ENCODE measurements at regions not wholly inside any gene's neighbourhood (a gene's known extent, or its start where the extent isn't known, plus 50 kb on each side); places are given as distances from the start of the nearest gene placed in this dataset.

DNA sequence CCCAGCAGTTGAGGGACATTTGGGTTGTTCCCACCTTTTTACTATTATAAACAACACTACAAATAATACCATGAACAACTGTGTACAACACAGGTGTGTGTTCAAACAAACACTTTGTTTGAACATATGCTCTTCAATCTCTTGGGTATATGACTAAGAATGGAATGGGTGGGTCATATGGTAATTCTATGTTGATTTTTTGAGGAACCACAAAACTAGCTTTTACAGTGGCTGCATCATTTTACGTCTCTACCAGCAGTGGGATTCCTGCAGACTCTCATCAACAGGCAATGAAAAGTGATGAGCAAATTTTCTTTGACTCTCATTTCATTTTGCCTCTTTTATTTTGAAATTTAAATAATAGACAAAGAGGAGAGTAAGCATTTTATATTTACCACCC is 116.9 kb upstream of the KLF14 start:
- WGBS (ENCODE audit: insufficient coverage): no CpG with 5 or more reads among the region's 1 CpG
- H3K4me1 Mint-ChIP-seq: no peaks in the 10 kb centered on the region
- ATAC-seq (ENCODE audit: low read depth) (no peak), DNase-seq (no peak)
- no peaks in the 10 kb centered on the region for H3K27me3 ChIP-seq (replicated peaks in 1 of 4; ENCODE audit: control extremely low read depth in 1 of 4, control insufficient read depth in 3 of 4, insufficient read depth in 4 of 4, low read length in 3 of 4)
- no peaks in the 10 kb centered on the region for H3K79me2 ChIP-seq (ENCODE audit: control insufficient read depth, insufficient read depth, low read length)
- ChIA-PET CTCF (no interaction called here), POLR2A (no interaction called here)
- TF ChIP-seq, protein P1, sequence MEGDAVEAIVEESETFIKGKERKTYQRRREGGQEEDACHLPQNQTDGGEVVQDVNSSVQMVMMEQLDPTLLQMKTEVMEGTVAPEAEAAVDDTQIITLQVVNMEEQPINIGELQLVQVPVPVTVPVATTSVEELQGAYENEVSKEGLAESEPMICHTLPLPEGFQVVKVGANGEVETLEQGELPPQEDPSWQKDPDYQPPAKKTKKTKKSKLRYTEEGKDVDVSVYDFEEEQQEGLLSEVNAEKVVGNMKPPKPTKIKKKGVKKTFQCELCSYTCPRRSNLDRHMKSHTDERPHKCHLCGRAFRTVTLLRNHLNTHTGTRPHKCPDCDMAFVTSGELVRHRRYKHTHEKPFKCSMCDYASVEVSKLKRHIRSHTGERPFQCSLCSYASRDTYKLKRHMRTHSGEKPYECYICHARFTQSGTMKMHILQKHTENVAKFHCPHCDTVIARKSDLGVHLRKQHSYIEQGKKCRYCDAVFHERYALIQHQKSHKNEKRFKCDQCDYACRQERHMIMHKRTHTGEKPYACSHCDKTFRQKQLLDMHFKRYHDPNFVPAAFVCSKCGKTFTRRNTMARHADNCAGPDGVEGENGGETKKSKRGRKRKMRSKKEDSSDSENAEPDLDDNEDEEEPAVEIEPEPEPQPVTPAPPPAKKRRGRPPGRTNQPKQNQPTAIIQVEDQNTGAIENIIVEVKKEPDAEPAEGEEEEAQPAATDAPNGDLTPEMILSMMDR (IDR thresholded peaks at IDR 0.05): no peak
- TF ChIP-seq EZH2 (IDR thresholded peaks at IDR 0.05; ENCODE audit: borderline replicate concordance, insufficient read depth, low read depth, low read length, poor library complexity, severe bottlenecking): no peak
- peaks cover 0 to 4% of the 10 kb centered on the region in 2 experiments for H3K36me3 ChIP-seq (replicated peaks in 1 of 2; ENCODE audit: control extremely low read depth in 1 of 2, control insufficient read depth in 1 of 2, extremely low read depth in 1 of 2, insufficient read depth in 2 of 2, low read length in 1 of 2)
- no peaks in the 10 kb centered on the region for H3K27me3 Mint-ChIP-seq
- H2AFZ ChIP-seq (ENCODE audit: insufficient read depth, low read depth, low read length, poor library complexity, severe bottlenecking): no peak overlapping the region
- peaks cover 0 to 13% (median 6%) of the 10 kb centered on the region in 3 donors for H3K9me3 ChIP-seq (ENCODE audit: control extremely low read depth in 1 of 3, control insufficient read depth in 2 of 3, insufficient read depth in 1 of 3, low read length in 2 of 3)
- H3K27ac Mint-ChIP-seq: no peak overlapping the region
- H3K4me1 ChIP-seq (ENCODE audit: control insufficient read depth in 2 of 2, insufficient read depth in 2 of 2, low read length in 2 of 2): no peaks in the 10 kb centered on the region
- no peak overlapping the region for H3K4me3 ChIP-seq (ENCODE audit: control extremely low read depth in 1 of 5, extremely low read depth in 1 of 5, insufficient read depth in 1 of 5, low read depth in 2 of 5, low read length in 4 of 5)
- H3K9ac ChIP-seq (ENCODE audit: low read length): no peak overlapping the region
- no peak overlapping the region for H3K4me3 Mint-ChIP-seq
- no peak overlapping the region for H3K27ac ChIP-seq (ENCODE audit: low read length in 2 of 2)
- H3K4me2 ChIP-seq (replicated peaks; ENCODE audit: low read depth, low read length, poor library complexity, severe bottlenecking): no peak overlapping the region
- peaks cover 1% of the 10 kb centered on the region for H3K9me3 Mint-ChIP-seq (ENCODE audit: insufficient read depth)
- intact Hi-C loops (cut with micrococcal nuclease): no loop called here
- H4K20me1 ChIP-seq (ENCODE audit: control insufficient read depth, insufficient read depth, low read length, poor library complexity, severe bottlenecking): no peaks in the 10 kb centered on the region

DNA sequence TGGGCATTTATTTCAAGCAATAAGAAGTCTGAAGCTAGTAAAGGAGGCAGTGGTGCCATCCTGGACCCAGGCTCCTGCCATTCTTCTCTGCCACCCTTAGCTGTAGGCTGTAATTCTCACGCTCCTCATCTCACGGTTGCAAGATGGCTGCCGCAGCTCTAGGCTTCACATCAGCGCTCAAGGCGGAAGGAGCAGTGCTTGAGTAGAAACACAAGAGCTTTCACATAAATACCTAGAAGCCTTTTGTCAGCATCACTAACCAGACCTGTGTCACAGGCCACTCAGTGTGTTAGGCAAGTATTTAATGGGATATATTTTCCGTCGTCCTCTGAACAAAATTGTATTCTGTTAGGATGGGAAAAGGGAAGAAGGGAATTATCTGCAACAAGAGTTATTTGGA is 118.9 kb upstream of the KLF14 start:
- H3K9me3 ChIP-seq (ENCODE audit: control extremely low read depth in 1 of 3, control insufficient read depth in 2 of 3, insufficient read depth in 1 of 3, low read length in 2 of 3): peaks cover 8 to 24% (median 19%) of the 10 kb centered on the region in 3 donors
- H4K20me1 ChIP-seq (ENCODE audit: control insufficient read depth, insufficient read depth, low read length, poor library complexity, severe bottlenecking): no peaks in the 10 kb centered on the region
- H3K79me2 ChIP-seq (ENCODE audit: control insufficient read depth, insufficient read depth, low read length): no peaks in the 10 kb centered on the region
- H2AFZ ChIP-seq (ENCODE audit: insufficient read depth, low read depth, low read length, poor library complexity, severe bottlenecking): no peak overlapping the region
- WGBS (ENCODE audit: insufficient coverage): 97% methylated on average over 5 of the region's 7 CpGs
- peaks cover 0 to 13% of the 10 kb centered on the region in 2 experiments for H3K36me3 ChIP-seq (replicated peaks in 1 of 2; ENCODE audit: control extremely low read depth in 1 of 2, control insufficient read depth in 1 of 2, extremely low read depth in 1 of 2, insufficient read depth in 2 of 2, low read length in 1 of 2)
- H3K4me2 ChIP-seq (replicated peaks; ENCODE audit: low read depth, low read length, poor library complexity, severe bottlenecking): no peak overlapping the region
- H3K27me3 ChIP-seq (replicated peaks in 1 of 4; ENCODE audit: control extremely low read depth in 1 of 4, control insufficient read depth in 3 of 4, insufficient read depth in 4 of 4, low read length in 3 of 4): no peaks in the 10 kb centered on the region
- H3K4me3 Mint-ChIP-seq: no peak overlapping the region
- ChIA-PET CTCF (interaction anchor here (0.8 to 1.2 kb wide), 3 partner anchors 21 to 129 kb away, joined by 3 to 5 read pairs (median 3); no protein-coding TSS in a partner anchor), POLR2A (no interaction called here)
- no peak overlapping the region for H3K4me3 ChIP-seq (ENCODE audit: control extremely low read depth in 1 of 5, extremely low read depth in 1 of 5, insufficient read depth in 1 of 5, low read depth in 2 of 5, low read length in 4 of 5)
- intact Hi-C loops (cut with micrococcal nuclease): no loop called here
- H3K9me3 Mint-ChIP-seq (ENCODE audit: insufficient read depth): peaks cover 13% of the 10 kb centered on the region
- no peaks in the 10 kb centered on the region for H3K4me1 ChIP-seq (ENCODE audit: control insufficient read depth in 2 of 2, insufficient read depth in 2 of 2, low read length in 2 of 2)
- no peak for ATAC-seq (ENCODE audit: low read depth)
- no peak overlapping the region for H3K27ac Mint-ChIP-seq
- TF ChIP-seq EZH2 (IDR thresholded peaks at IDR 0.05; ENCODE audit: borderline replicate concordance, insufficient read depth, low read depth, low read length, poor library complexity, severe bottlenecking): no peak
- no peak overlapping the region for H3K27ac ChIP-seq (ENCODE audit: low read length in 2 of 2)
- H3K27me3 Mint-ChIP-seq: no peaks in the 10 kb centered on the region
- no peak for DNase-seq
- H3K4me1 Mint-ChIP-seq: no peaks in the 10 kb centered on the region
- no peak overlapping the region for H3K9ac ChIP-seq (ENCODE audit: low read length)

Data from B cell (primary cell).